Activated naive CD8-positive, alpha-beta T cell treated with anti-CD3 and anti-CD28 coated beads for 36 hours (primary cell): ENCODE measurements at regions not wholly inside any gene's neighbourhood (a gene's known extent, or its start where the extent isn't known, plus 50 kb on each side); places are given as distances from the start of the nearest gene placed in this dataset.

Experiments used
- DNase-seq: peaks from one replicate; pipeline ENCODE4 v3.0.0; 2021
- H3K27ac Mint-ChIP-seq: one replicate; pipeline ENCODE4 v1.8.0; 2022; ENCODE audit warnings: mild to moderate bottlenecking, moderate library complexity, mixed read lengths
- H3K27me3 Mint-ChIP-seq: one replicate; pipeline ENCODE4 v1.8.0; 2022; ENCODE audit warnings: mild to moderate bottlenecking, mixed read lengths
- H3K36me3 Mint-ChIP-seq: one replicate; pipeline ENCODE4 v1.8.0; 2021; ENCODE audit warnings: mild to moderate bottlenecking, mixed read lengths
- H3K4me1 Mint-ChIP-seq: one replicate; pipeline ENCODE4 v1.8.0; 2021; ENCODE audit warnings: mixed read lengths
- H3K4me3 Mint-ChIP-seq: one replicate; pipeline ENCODE4 v1.8.0; 2022; ENCODE audit warnings: mild to moderate bottlenecking, moderate library complexity, mixed read lengths
- H3K9me3 Mint-ChIP-seq: one replicate; pipeline ENCODE4 v1.8.0; 2022; ENCODE audit warnings: mixed read lengths

DNA sequence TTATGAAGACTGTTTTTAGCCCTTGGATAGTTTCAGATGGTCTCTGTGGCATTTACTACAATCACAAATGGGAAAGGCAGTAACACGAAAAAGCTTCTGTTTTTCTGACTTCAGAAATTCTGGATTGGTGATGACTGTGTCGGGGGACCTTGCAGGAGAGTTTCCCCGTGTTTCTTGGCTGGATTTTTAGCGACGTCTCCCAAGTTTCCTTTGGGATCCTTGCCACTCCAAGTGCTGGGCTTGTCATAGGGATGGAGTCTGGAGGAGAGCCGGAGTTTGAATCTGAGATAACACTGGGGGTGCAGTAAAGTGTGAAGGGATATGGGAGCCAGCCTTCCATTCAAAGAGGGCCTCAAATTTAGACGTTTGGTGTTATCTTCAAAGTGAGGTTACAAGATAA, 179.0 kb downstream of the SNX10 start:
- H3K4me1 Mint-ChIP-seq: no peaks in the 10 kb centered on the region
- H3K27me3 Mint-ChIP-seq: peaks cover 4% of the 10 kb centered on the region
- H3K9me3 Mint-ChIP-seq: no peaks in the 10 kb centered on the region
- no peaks in the 10 kb centered on the region for H3K36me3 Mint-ChIP-seq
- no peak overlapping the region for H3K4me3 Mint-ChIP-seq
- no peak overlapping the region for H3K27ac Mint-ChIP-seq
- no peak for DNase-seq

DNA sequence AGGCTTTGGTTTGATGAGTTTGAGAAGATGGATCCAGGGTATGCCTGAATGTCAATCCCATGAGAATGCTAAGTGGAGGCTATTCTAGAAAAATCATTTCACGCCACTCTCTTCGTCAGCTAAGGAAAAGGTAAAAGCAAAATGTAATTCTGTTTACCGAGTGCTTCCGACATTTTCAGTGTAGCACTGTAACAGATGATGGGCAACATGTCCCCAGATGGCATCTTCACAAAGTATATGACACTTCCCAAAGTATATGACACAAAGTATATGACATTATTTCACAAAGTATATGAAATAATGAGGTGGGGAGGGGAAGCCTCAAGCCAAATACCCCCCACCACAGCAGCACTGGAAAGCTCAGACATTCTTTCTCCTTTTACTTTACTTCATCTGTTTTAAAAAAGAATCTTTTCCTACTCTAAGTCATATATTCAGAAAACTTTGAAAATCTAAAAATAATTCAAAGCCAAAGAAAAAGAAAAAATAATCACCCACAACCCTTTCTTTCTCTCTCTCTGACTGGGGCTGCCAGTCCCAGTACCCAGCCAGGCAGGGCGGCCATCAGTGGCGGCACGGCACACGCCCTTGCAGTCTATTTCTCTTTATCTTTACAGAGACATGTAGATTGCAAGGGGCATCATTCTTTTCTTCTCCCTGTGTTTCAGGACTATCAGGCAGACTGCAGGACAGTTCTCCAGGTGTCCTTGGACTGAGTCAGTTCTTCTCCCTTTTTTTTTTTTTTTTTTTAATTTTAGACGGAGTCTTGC, 179.8 kb downstream of the SNX10 start:
- no peaks in the 10 kb centered on the region for H3K9me3 Mint-ChIP-seq
- H3K36me3 Mint-ChIP-seq: no peaks in the 10 kb centered on the region
- H3K4me3 Mint-ChIP-seq: no peak overlapping the region
- H3K4me1 Mint-ChIP-seq: no peaks in the 10 kb centered on the region
- DNase-seq: no peak
- no peak overlapping the region for H3K27ac Mint-ChIP-seq
- H3K27me3 Mint-ChIP-seq: peaks cover 11% of the 10 kb centered on the region

DNA sequence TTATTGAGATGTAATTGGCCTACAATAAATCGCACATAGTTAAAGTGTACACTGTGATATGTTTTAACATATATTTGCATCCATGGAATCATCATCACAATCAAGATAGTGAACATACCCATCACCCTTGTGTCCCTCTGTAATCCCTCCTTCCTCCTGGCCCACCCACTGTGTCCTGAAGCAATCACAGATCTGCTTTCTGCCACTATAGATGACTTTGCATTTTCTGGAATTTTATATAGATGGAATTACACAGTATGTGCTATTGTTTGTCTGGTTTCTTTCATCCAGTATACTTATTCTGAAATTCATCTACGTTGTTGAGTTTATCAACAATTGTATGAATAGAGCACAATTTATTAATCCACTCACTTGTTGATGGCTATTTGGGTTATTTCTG, 181.3 kb downstream of the SNX10 start:
- H3K9me3 Mint-ChIP-seq: no peaks in the 10 kb centered on the region
- H3K4me1 Mint-ChIP-seq: no peaks in the 10 kb centered on the region
- DNase-seq: no peak
- no peak overlapping the region for H3K27ac Mint-ChIP-seq
- H3K4me3 Mint-ChIP-seq: no peak overlapping the region
- H3K36me3 Mint-ChIP-seq: no peaks in the 10 kb centered on the region
- peaks cover 12% of the 10 kb centered on the region for H3K27me3 Mint-ChIP-seq

DNA sequence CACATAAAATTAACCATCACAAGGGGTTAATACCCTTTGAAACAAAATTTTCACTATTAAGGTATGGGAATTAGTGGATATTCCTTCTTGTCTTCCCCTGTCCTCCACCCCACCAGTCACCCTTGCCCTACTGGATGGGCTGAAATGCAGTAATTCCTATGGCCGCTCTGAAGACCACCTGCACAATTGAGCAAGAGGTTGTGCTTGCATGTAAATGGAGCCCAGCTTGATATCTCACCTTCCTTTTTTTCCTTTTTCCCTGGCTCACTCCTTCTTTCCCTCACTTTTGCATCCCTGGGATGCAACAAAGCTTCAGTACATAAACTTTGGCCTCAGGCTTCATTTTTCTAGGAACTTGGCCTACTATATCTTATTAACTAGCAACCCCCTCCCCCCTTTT, 184.6 kb downstream of the SNX10 start:
- no peak overlapping the region for H3K27ac Mint-ChIP-seq
- H3K9me3 Mint-ChIP-seq: no peaks in the 10 kb centered on the region
- peaks cover 8% of the 10 kb centered on the region for H3K27me3 Mint-ChIP-seq

DNA sequence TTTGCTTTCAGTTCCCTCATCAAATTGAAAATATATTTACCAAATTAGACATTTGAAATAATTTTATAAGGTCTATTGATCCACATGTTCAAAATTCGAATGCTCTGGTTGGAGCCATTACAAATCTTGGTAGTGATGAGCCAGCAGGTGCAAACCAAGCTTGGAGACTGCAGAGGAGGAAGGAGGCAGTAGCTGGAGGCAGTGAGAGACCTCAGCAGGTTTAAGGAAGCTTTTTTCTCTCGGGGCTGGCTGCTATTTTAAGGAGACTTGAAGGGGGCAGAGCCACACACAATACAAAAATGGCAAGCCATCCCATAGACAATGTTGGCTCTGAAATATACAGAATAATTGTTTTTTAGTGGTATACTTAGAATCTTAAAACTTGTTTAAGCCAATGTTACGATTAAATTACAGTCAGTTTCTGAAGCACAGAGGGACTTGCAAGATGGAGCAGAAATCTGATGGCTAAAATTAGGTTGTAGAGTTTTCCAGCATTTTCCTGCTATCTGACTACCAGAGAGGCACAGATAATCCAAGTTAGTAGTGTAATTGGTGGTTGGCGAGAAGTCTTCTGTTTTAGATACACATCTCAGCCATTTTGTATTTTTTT, 185.8 kb downstream of the SNX10 start:
- H3K4me3 Mint-ChIP-seq: no peak overlapping the region
- H3K36me3 Mint-ChIP-seq: no peaks in the 10 kb centered on the region
- H3K27me3 Mint-ChIP-seq: peaks cover 8% of the 10 kb centered on the region
- no peaks in the 10 kb centered on the region for H3K9me3 Mint-ChIP-seq
- H3K27ac Mint-ChIP-seq: no peak overlapping the region
- H3K4me1 Mint-ChIP-seq: no peaks in the 10 kb centered on the region
- no peak for DNase-seq

More for the DNA sequence above, 184.6 kb downstream of the SNX10 start:
- DNase-seq: no peak
- Mint-ChIP-seq H3K4me3 (no peak overlapping the region), H3K4me1 (no peaks in the 10 kb centered on the region), H3K36me3 (no peaks in the 10 kb centered on the region)

DNA sequence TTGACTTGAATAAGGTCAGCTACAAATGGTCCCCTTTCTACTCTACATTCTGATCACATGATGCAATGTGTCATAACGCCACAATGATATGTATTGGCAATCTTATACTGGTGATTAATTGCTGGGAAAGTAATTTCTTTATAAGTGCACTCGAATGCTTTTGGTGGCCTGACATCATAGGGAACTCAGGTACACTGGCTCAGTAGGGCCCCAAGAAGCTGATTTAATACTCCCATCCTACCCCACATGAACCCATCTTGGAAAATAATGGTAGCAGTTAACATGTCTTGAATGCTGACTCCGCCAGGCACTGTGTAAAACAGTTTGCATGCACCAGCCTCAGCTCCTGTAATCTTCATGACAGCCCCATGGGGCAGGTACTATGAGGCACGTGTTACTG, 186.9 kb downstream of the SNX10 start:
- H3K4me3 Mint-ChIP-seq: no peak overlapping the region

DNA sequence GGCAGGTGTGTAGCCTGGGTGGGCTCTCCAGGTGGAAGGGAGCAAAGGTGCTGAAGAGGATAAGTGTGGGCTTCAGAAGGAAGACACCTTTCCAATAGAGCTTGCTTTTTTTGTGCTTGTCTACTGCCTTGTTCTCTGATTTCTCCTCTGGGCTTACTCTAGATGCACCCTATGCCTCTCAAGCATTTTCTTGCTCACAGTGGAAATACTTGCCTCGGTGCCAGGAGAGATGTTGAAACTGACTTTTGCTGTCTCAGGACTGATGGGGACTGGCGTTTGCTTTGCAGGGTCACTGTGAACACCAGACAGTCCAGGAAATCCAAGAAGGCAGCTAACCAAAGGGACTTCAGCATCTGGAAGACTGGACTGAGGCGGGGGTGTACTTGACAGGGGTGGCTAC, 187.9 kb downstream of the SNX10 start:
- no peaks in the 10 kb centered on the region for H3K4me1 Mint-ChIP-seq
- H3K9me3 Mint-ChIP-seq: no peaks in the 10 kb centered on the region
- no peaks in the 10 kb centered on the region for H3K36me3 Mint-ChIP-seq
- no peak overlapping the region for H3K27ac Mint-ChIP-seq
- H3K27me3 Mint-ChIP-seq: peaks cover 8% of the 10 kb centered on the region
- DNase-seq: no peak
- H3K4me3 Mint-ChIP-seq: no peak overlapping the region

More for the DNA sequence above, 186.9 kb downstream of the SNX10 start:
- Mint-ChIP-seq H3K36me3 (no peaks in the 10 kb centered on the region), H3K27me3 (peaks cover 8% of the 10 kb centered on the region), H3K9me3 (no peaks in the 10 kb centered on the region), H3K4me1 (no peaks in the 10 kb centered on the region), H3K27ac (no peak overlapping the region)
- DNase-seq: no peak

DNA sequence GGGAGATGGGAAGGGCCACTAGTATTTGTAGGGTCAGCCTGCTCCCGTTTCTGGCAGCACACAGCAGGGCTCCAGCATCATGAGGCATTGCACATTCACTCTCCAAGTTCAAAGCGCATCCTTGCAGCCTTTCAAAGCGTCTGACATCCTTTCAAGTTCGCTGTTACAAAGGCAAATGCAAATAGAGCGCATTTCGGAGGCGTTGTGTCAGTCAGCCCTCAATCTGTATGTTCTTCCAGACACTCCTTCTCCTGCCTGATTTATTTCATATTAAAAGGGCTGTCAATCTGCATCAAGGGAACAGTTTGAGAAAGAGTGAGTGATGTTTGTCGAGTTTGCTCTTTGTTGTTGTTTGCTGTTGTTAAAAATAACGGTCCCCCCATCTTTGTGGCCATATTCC, 188.5 kb downstream of the SNX10 start:
- Mint-ChIP-seq H3K4me3 (no peak overlapping the region), H3K27me3 (peaks cover 8% of the 10 kb centered on the region), H3K4me1 (no peaks in the 10 kb centered on the region), H3K27ac (no peak overlapping the region), H3K36me3 (no peaks in the 10 kb centered on the region), H3K9me3 (no peaks in the 10 kb centered on the region)
- DNase-seq: no peak

DNA sequence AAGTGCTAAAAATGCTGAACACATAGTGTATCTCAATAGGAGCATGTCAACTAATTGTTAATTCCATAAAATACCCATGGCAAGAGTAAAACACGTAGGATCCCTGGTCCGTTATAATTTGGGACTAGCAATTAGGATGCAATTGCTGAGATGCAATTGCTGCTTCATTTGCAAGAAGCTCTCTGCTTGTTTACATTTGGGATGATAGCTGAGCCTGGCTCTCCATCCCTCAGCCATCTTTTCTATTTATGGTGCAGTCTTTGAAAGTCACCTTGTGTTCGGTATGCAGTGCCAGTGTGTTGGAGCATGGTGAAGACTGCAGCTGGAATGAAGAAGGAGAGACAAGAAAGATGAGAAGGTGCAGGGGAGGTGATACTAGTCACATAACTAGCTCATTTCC, 191.3 kb downstream of the SNX10 start:
- Mint-ChIP-seq H3K36me3 (no peaks in the 10 kb centered on the region), H3K27ac (no peak overlapping the region), H3K9me3 (no peaks in the 10 kb centered on the region), H3K4me1 (no peaks in the 10 kb centered on the region), H3K4me3 (no peak overlapping the region), H3K27me3 (no peaks in the 10 kb centered on the region)
- no peak for DNase-seq

DNA sequence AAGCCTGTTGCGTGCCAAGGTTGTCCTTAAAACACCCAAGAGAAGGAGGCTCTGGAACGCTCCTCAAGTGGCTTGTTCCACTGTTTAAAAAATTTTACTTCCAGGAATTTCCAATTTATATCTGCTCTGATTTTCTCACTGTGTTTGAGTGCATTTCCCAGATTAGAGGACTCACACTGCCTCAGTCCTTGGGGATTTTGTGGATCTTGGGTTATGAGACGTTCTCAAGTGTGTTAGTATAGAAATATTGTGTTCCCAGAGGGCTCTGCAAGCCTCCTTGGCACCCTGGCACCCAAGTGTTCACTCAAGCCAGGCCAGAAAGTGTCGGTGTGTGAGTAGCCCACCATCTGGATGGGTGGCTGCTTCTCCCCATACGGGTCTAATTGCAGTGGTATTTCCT, 192.2 kb downstream of the SNX10 start:
- no peaks in the 10 kb centered on the region for H3K9me3 Mint-ChIP-seq
- H3K4me3 Mint-ChIP-seq: no peak overlapping the region
- H3K4me1 Mint-ChIP-seq: no peaks in the 10 kb centered on the region
- no peaks in the 10 kb centered on the region for H3K27me3 Mint-ChIP-seq
- DNase-seq: no peak
- no peak overlapping the region for H3K27ac Mint-ChIP-seq
- H3K36me3 Mint-ChIP-seq: no peaks in the 10 kb centered on the region

DNA sequence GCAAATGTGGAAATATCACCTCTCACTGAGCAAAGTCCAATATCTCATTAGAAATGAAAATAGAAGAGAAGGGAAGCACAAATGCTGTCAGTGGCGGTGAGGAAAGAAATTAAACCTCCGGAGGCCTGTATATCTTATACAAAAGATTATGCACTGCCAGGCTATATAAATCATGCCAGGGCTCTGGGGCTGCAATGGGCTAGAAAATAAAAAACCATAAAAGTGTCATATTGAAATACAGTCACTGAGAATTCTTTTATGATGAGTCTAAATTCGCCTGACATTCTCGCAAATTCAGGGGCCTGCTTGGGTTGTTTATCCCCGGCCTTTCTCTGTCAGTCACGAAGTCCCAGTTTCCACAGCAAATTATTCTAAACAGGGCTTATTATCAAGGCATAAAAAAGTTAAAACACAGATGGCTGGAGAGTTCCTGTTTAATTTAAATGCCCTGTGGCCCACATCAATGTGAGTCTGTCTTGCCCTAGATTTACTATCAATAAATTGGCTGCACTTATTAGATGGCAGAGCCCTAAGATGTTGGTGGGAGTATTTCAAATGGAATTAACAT, 193.8 kb downstream of the SNX10 start:
- Mint-ChIP-seq H3K27ac (no peak overlapping the region), H3K9me3 (no peaks in the 10 kb centered on the region)

DNA sequence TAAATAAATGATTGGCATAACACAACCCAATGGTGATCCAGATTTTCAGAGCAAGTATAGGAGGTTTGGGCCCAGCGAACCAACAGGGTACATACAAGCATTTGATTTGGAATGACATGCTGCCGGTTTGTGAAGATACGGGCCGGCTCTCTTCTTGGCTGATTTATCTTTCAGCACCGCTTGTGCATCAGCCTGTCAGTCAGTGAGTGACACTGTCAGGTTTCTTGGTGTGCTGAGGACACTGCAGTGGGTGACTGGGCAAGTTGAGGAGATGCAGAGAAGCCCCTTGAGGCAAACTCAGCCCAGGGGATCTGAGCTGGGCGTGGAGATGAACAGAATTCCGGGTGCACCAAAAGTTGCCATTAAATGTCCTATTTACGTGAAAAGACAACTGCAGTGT, 194.5 kb downstream of the SNX10 start:
- Mint-ChIP-seq H3K4me3 (no peak overlapping the region), H3K9me3 (no peaks in the 10 kb centered on the region), H3K36me3 (no peaks in the 10 kb centered on the region), H3K4me1 (no peaks in the 10 kb centered on the region), H3K27me3 (no peaks in the 10 kb centered on the region), H3K27ac (no peak overlapping the region)
- no peak for DNase-seq

More for the DNA sequence above, 193.8 kb downstream of the SNX10 start:
- H3K4me1 Mint-ChIP-seq: no peaks in the 10 kb centered on the region
- no peaks in the 10 kb centered on the region for H3K36me3 Mint-ChIP-seq
- DNase-seq: no peak
- H3K4me3 Mint-ChIP-seq: no peak overlapping the region
- no peaks in the 10 kb centered on the region for H3K27me3 Mint-ChIP-seq

DNA sequence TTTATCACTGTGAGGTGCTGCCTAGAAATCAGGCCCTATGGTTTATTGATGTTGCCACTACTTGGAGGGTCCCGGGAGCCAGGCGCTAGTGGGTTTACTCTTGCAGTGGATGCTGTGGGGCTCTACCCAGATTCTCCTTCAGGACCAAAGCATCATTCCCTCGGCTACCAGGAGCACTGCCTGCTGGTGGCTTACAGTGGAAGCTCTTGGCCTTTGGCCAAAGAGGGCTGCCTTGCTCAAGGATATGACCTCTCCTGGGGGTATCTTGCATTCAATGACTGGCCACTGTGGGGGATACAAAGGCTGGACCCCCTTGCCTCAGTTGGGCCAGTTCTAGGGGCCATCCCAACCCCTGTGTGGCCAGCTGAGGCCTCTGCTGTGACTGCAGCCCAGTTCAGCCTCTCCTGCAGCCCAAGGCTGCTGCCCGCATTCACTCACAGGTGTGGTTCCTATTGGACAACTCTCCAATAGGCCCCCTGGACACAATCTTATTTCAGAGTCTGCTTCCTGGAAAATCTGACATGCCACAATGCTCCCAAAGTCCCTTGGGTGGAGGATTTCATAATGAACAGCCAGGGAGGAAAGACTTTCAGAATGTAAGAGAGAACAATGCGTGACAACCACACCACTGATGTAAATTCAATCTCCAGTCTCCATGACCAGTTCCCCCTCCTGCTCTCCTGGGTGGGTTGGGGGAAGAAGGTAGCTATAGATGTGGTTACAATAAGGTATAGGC, 196.3 kb downstream of the SNX10 start:
- H3K4me1 Mint-ChIP-seq: no peaks in the 10 kb centered on the region
- no peak for DNase-seq
- no peaks in the 10 kb centered on the region for H3K9me3 Mint-ChIP-seq
- no peak overlapping the region for H3K4me3 Mint-ChIP-seq
- H3K36me3 Mint-ChIP-seq: no peaks in the 10 kb centered on the region
- H3K27ac Mint-ChIP-seq: no peak overlapping the region
- H3K27me3 Mint-ChIP-seq: peaks cover 4% of the 10 kb centered on the region

DNA sequence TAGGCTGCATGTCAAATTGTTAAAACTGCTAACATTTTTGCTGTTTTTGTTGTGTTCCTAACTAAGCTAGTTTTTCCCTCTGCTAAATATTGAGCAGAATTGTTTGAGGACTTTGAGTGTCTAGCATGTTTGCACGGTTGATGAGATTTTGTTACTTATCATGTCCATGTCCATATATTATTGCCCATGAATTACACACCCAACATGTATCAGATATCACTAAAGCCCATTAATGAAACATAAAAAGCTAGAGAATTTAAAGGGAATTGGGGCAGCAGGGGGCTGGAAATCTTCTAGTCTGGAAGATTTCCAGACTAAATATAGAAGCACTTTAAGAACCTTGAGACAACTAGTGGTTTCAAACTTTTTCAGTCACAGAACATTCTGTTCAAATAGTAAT, 197.7 kb downstream of the SNX10 start:
- H3K36me3 Mint-ChIP-seq: no peaks in the 10 kb centered on the region
- no peaks in the 10 kb centered on the region for H3K9me3 Mint-ChIP-seq
- peaks cover 4% of the 10 kb centered on the region for H3K27me3 Mint-ChIP-seq
- no peak overlapping the region for H3K27ac Mint-ChIP-seq
- DNase-seq: no peak
- H3K4me3 Mint-ChIP-seq: no peak overlapping the region
- H3K4me1 Mint-ChIP-seq: no peaks in the 10 kb centered on the region

DNA sequence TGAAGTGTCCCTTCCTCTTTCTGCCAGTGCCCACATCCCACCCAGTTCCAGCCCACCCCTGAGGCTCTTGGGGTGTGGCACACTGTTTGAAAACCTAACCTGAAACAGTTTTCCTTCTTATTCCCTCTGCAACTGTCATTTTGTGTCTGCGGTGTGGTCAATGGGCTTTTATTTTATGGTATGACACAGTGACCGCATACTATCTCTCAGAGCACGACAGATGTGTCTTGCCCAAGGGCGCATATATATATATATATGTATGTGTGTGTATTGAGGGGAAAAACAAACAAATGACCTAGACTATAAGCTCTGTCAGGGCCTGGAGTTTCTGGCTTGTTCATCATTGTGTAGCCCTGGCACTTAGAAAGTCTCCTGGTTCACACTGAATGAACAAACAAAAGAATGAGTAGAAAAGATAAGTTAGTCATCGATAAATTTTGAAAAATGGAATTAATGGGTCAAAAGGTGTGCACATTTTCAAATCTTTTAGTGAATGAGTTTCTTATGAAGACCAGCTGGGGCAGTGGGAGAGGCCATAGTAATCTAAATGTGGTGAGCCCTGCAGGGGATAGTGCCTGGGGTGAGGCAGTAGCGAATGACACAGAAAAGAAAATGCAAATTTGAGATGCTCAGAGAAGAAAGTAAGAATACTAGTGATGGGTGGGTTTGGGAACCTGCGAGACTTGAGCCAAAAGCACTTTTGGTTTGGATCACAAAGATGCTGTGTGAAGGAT, 198.4 kb downstream of the SNX10 start:
- H3K36me3 Mint-ChIP-seq: no peaks in the 10 kb centered on the region
- DNase-seq: no peak

More for the DNA sequence above, 198.4 kb downstream of the SNX10 start:
- no peak overlapping the region for H3K27ac Mint-ChIP-seq
- no peaks in the 10 kb centered on the region for H3K9me3 Mint-ChIP-seq
- H3K27me3 Mint-ChIP-seq: peaks cover 4% of the 10 kb centered on the region
- H3K4me3 Mint-ChIP-seq: no peak overlapping the region
- H3K4me1 Mint-ChIP-seq: no peaks in the 10 kb centered on the region
